ENCODE measurements at regions not wholly inside any gene's neighbourhood (a gene's known extent, or its start where the extent isn't known, plus 50 kb on each side); places are given as distances from the start of the nearest gene placed in this dataset.

GRCh38 chr15:101573951-101574350, 78.2 kb downstream of the TM2D3 start:
- DNase-seq (ENCODE audit: low read depth, low spot score), result no peak
- Histone ChIP-seq H3K9ac (ENCODE audit: low read length) (no peak overlapping the region), H3K9me3 (ENCODE audit: control insufficient read depth in 1 of 2, insufficient read depth in 1 of 2, low read depth in 1 of 2, low read length in 2 of 2) (no peaks in the 10 kb centered on the region), H3K4me2 (ENCODE audit: low read length) (no peak overlapping the region), H4K20me1 (ENCODE audit: insufficient read depth) (no peaks in the 10 kb centered on the region), H3K9me2 (ENCODE audit: insufficient read depth) (no peaks in the 10 kb centered on the region), H3K27ac (ENCODE audit: low read depth, low read length) (no peak overlapping the region), H2AFZ (ENCODE audit: low read depth, low read length, poor library complexity, severe bottlenecking) (no peak overlapping the region), H3K79me2 (ENCODE audit: insufficient read depth, low read length) (no peaks in the 10 kb centered on the region), H3K27me3 (ENCODE audit: insufficient read depth, low read length) (no peaks in the 10 kb centered on the region), H3K4me1 (ENCODE audit: control insufficient read depth in 1 of 2, insufficient read depth in 2 of 2, low read length in 2 of 2) (peaks cover 11 to 35% of the 10 kb centered on the region in 2 experiments; a peak in 3 of 4 replicates), H3K4me3 (replicated peaks in 1 of 2; ENCODE audit: low read depth in 1 of 2, low read length in 2 of 2) (no peak overlapping the region), H3K36me3 (ENCODE audit: control insufficient read depth in 1 of 2, insufficient read depth in 2 of 2, low read length in 2 of 2) (no peaks in the 10 kb centered on the region)
- ChIA-PET CTCF (no interaction called here), POLR2A (no interaction called here), RAD21 (ENCODE audit: low non-redundant PET in 1 of 2, low total read pairs in 2 of 2, uncharacterized antibody in 2 of 2, unreplicated experiment in 2 of 2) (no interaction called here)
- no peak for ATAC-seq
- intact Hi-C loops (cut with micrococcal nuclease), result loop anchor here (10.0 kb wide), 1 partner anchor 229 kb away; no protein-coding TSS in a partner anchor
- no peak for TF ChIP-seq EZH2 (IDR thresholded peaks at IDR 0.05)
- no TSS peak for BruUV-seq (replicated peaks)

- ChIA-PET CTCF (no interaction called here), RAD21 (ENCODE audit: low non-redundant PET in 1 of 2, low total read pairs in 2 of 2, uncharacterized antibody in 2 of 2, unreplicated experiment in 2 of 2) (no interaction called here), POLR2A (no interaction called here)
- Histone ChIP-seq H2AFZ (ENCODE audit: low read depth, low read length, poor library complexity, severe bottlenecking) (no peak overlapping the region), H3K36me3 (ENCODE audit: control insufficient read depth in 1 of 2, insufficient read depth in 2 of 2, low read length in 2 of 2) (no peaks in the 10 kb centered on the region), H3K4me1 (ENCODE audit: control insufficient read depth in 1 of 2, insufficient read depth in 2 of 2, low read length in 2 of 2) (peaks cover 5 to 17% of the 10 kb centered on the region in 2 experiments; a peak in 3 of 4 replicates), H3K9me3 (ENCODE audit: control insufficient read depth in 1 of 2, insufficient read depth in 1 of 2, low read depth in 1 of 2, low read length in 2 of 2) (no peaks in the 10 kb centered on the region), H3K79me2 (ENCODE audit: insufficient read depth, low read length) (no peaks in the 10 kb centered on the region), H3K27me3 (ENCODE audit: insufficient read depth, low read length) (no peaks in the 10 kb centered on the region), H4K20me1 (ENCODE audit: insufficient read depth) (no peaks in the 10 kb centered on the region), H3K9ac (ENCODE audit: low read length) (no peak overlapping the region), H3K4me2 (ENCODE audit: low read length) (peak overlapping the region; percentile 7; the same call in 1 of the 2 replicates), H3K4me3 (replicated peaks in 1 of 2; ENCODE audit: low read depth in 1 of 2, low read length in 2 of 2) (no peak overlapping the region), H3K27ac (ENCODE audit: low read depth, low read length) (no peak overlapping the region), H3K9me2 (ENCODE audit: insufficient read depth) (no peaks in the 10 kb centered on the region)
- BruUV-seq (replicated peaks), result no TSS peak
- intact Hi-C loops (cut with micrococcal nuclease), result loop anchor here (10.0 kb wide), 1 partner anchor 225 kb away; no protein-coding TSS in a partner anchor
- no peak for DNase-seq (ENCODE audit: low read depth, low spot score)
- peak; percentile 45; the same call in 1 of the 2 replicates for TF ChIP-seq JUND (IDR thresholded peaks at IDR 0.05)
- peak; percentile 76 for TF ChIP-seq FOSL1 (IDR thresholded peaks at IDR 0.05; ENCODE audit: low read depth)
- TF ChIP-seq ATF3 (IDR thresholded peaks at IDR 0.05), result no peak
- ATAC-seq, result no peak
These were observed 80.7 kb upstream of the PCSK6 start for GRCh38 chr15:101570241-101570640.

Data from HCT116 (cell line).